ENCODE measurements at regions not wholly inside any gene's neighbourhood (a gene's known extent, or its start where the extent isn't known, plus 50 kb on each side); places are given as distances from the start of the nearest gene placed in this dataset.

DNA sequence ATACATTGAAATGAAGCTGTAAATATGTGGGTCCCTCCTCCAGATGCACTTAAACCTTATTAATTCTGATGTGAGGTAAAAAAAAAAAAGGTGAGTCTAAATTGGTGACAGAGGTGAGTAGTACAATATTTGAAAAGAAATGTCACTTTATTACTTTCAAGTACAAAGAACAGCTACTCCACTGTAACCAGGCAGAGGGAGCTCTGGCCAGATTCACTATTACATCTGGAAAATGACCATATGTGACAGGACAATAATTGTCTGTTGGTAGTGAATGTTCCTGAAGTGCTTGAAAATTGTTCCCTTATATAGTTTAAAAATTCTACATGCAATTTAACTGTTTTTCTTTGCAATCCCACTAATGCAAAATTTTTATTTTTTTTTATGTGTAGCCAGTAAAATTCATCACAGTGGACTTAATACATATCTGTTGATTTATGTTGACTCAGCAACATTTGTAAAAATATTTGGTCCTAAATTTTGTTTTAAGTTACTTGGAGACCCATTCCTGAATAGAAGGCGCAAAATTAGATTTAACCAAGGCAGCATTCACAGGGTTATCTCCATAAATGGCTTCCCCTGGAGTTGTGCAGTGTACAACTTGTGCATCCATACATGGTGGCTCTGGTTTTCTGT is 231.9 kb upstream of the TBC1D5 start:
- no peak for DNase-seq (ENCODE audit: low read depth)
- H3K4me3 ChIP-seq (ENCODE audit: low read depth, low read length): no peak overlapping the region

DNA sequence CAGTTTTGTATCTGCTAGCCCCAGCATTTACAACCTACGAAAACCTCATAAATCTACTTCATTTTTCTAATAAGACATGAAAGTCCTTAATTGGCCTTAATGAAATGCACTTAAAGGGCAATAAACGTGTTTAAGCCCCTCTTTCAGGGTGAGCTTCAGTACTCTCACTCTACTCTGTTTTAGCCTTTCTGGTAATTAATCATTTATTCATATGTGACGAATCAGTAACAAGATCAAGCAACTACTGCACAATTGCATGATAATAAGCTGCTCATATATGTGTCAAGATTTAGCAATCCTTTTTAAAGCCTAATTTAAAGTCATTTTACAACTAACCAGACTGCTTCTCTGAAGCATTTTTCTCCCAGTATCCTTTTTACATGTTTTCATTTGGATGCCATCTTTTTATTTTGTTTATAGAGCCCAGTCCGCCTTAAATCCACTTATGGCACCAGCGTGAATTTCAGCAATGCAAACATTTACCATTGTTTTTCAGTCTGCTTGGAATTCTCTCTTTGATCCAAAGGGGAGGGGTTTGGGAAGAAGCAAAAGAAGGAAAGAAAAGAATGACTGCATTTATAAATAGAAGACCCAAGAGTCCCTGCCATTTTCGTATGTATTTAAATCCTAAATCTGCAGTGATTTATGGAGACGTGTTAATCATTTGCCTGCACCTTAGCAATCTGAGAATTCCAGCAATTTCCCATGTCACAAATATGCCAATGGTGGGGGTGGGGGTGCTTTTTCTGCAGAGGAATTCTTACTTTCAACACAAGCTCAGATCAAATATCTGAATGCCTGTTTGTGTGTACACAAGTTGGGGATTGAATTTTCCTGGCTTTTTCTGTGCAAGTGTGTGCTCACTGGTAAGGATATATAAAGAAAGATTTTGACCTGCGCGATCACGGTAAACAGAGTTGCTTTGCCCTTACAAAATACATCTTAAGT is 230.8 kb upstream of the TBC1D5 start:
- DNase-seq (ENCODE audit: low read depth): no peak
- no peak overlapping the region for H3K4me3 ChIP-seq (ENCODE audit: low read depth, low read length)

DNA sequence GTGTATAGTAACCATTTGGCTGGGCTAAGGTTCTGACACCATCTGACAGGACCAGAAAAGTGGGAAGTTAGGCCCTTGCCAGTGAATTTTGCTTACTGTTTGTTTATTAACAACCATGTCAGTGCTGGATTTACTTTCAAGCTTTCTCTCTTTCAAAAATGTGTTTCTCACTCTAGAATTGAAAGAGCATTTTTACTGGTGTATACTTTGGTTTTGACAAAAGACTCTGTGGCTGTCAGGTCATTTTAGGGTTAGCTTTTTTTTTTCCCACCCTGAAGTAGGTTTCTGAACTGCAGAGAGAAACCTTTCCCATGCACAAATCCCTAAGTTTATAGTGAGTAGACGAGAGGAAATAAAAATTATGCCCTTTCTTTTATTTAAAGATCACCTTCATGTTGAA is 230.0 kb upstream of the TBC1D5 start:
- H3K4me3 ChIP-seq (ENCODE audit: low read depth, low read length): no peak overlapping the region
- DNase-seq (ENCODE audit: low read depth): no peak

DNA sequence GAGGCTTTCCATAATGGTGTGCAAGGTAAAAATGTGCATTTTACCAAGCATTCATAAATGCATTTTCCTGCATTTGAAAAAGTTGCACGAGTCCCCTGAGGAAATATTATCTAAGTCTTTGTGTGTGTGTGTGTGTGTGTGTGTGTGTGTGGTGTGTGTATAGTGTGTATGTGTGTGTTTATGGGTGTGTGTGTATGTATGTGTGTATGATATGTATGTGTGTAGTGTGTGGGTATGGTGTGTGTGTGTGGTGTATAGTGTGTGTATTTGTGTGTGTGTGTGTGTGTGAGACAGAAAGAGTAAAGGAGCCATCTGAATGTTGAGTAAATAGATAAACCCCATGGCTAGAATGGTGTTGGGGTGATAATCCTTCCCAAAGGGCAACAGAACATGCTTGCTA is 229.6 kb upstream of the TBC1D5 start:
- H3K4me3 ChIP-seq (ENCODE audit: low read depth, low read length): no peak overlapping the region
- no peak for DNase-seq (ENCODE audit: low read depth)

DNA sequence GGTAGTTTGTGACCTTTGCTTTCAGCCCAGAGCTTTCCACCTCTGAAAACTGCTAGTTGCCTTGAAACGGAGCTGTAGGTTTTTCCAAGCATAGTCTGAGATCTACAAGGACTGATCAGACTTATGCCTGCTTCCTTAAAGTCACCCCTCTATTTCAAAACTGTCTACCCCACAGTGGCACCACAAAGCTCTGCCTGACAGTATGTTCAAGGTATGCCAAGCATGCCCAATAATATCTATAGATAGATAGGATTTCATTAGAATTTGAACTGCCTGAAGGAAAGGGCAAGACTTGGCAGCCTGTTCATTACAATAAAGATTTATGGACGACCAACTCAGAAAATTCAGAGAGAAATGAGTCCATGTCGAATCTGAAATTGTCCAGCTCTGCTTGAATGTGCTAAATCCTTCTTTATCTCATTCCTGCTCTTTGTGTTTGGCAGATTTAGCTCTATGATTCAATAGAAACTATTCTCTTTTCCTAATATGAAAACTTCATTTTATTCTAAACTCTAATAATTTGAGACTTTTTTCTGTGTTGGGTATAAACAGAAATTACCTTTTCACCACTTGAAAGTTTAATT is 227.6 kb upstream of the TBC1D5 start:
- no peak overlapping the region for H3K4me3 ChIP-seq (ENCODE audit: low read depth, low read length)
- DNase-seq (ENCODE audit: low read depth): no peak

DNA sequence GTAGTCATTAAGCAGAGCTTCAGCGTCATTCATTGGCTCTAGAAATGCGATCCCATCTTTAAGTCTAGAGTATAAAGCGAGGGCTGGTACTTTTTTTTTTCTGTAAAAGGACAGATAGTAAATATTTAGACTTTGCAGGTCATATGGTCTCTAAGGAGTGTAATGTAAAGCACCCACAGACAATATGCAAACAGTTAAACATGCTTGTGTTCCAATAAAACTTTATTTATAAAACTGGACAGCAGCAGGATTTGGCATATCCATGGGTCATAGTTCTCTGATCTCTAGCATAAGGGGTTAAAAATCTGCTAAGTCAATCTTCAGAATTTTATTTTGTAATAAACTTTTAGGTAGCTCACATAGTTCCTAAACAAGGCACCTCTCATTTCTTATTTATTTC is 226.8 kb upstream of the TBC1D5 start:
- no peak for DNase-seq (ENCODE audit: low read depth)
- no peak overlapping the region for H3K4me3 ChIP-seq (ENCODE audit: low read depth, low read length)

DNA sequence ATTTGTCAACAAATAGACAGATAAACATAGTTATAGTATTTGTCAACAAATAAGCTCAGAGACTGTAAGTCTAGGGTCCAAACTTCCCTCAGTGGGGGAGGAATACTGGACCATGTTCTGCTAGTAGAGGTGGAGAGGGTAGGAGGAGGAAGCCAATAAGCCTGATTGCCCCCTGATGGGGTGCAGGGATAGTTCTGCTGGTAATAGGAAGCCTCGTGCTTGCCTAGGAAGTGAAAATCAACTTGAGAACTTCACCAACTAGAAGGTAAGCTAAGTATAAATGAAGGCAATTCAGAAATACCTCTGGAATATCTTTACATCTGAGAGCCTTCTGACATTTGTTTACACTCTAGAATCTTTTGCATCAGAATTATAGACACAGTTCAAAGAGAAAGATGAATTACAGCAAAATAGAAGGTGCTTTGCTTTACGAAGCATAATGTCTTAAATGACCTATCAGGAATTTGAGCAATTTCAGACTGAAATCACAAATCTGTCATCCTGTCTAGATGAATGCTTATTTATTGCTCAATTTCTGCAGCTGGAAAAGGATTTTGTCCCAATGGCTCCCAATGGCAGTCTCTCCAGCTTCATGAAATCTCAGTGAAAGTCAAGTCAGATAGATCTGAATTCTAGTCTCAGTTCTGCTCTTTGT is 225.6 kb upstream of the TBC1D5 start:
- H3K4me3 ChIP-seq (ENCODE audit: low read depth, low read length): no peak overlapping the region
- DNase-seq (ENCODE audit: low read depth): no peak

DNA sequence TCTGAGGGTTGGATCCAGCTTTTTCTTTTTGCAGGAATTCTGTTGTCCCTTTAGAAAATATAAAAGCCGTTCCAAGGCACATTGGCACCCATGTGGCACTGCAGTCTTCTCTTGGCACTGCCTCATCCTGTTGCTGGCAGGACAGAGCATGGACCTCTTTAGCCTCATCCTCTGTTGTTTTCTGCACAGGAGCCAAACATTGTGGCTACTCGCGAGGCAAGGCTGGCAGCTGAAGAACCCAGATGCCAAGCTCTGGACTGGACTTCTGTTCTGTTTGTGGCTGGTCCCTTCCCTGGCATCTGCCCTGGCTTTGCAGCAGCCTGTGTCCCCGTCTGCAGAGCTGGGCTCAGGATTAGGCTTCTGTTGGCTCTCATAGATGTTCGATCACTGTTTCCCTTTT is 224.7 kb upstream of the TBC1D5 start:
- H3K4me3 ChIP-seq (ENCODE audit: low read depth, low read length): no peak overlapping the region
- no peak for DNase-seq (ENCODE audit: low read depth)

DNA sequence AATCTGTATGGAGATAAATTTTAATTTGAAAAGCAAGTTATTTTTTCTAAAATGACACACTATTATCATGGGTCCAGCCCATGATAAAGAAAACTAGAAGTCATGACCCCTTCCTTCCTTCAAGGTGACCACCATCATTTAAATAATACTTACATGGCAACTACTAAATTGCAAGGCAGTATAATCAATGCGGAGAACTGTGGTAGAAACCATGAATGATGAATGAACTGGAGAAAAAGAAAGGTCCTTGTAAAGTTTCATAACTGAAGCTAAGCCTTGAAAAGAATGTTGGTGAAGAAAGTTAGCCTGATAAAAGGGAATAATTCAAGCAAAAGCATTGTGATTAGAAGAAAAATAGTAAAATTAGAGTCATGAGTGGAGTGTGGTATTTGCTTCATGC is 222.9 kb upstream of the TBC1D5 start:
- DNase-seq (ENCODE audit: low read depth): no peak
- H3K4me3 ChIP-seq (ENCODE audit: low read depth, low read length): no peak overlapping the region

DNA sequence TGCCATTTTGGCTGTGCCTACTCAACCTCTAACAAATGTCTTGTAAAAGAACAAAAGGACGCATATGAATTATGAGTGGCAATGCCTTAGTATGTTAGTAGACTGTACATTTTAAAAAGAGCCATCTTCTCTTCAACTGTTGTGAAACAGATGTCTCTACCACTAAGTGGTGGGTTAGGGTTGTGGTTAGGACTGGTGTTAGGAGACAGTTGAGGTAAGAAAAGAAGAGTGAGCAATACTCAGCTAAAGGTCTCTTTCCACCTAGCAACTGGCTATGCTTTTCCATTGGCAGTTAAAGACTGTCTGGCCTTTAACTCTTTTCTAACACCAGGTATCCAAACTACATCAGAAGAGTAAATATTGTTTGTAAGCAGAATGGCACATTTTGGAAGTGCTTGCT is 221.7 kb upstream of the TBC1D5 start:
- H3K4me3 ChIP-seq (ENCODE audit: low read depth, low read length): no peak overlapping the region
- no peak for DNase-seq (ENCODE audit: low read depth)

DNA sequence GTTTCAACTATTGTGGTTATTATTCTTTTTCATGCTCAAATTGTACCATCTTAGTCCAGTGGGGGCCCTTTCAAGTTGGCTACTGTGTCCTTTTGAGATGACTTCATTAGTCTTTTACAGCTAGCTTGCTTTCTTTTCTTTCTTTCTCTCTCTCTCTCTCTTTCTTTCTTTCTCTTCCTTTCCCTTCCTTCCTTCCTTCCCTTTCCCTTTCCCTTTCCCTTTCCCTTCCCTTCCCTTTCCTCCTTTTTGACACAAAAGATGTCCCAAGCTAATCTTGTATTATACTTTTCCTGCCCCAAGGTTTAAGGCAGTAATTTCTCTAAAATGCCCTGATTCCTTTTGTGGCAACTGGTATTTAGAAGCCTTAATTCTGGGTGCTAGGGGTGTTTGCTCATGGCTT is 213.0 kb upstream of the TBC1D5 start:
- no peak overlapping the region for H3K4me3 ChIP-seq (ENCODE audit: low read depth, low read length)
- DNase-seq (ENCODE audit: low read depth): no peak

DNA sequence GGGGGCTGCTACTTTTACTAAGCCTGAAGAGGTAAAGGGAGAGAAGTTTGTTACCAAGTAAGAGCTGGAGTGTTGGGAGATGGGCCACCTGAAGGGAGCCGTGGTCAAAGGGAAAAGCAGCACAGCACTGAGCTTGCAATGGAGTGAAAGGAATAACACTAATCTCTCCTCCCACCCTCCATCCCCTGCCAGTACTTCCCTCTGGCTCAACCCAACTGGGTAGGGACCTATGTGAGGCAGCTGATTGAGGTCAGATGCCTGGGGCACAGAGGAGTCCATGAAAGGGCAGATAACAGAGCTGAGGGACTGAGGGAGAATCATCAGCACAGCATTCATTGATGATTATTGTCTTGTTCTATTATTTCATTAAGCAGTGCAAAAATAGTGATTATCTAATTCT is 212.4 kb upstream of the TBC1D5 start:
- DNase-seq (ENCODE audit: low read depth): no peak

DNA sequence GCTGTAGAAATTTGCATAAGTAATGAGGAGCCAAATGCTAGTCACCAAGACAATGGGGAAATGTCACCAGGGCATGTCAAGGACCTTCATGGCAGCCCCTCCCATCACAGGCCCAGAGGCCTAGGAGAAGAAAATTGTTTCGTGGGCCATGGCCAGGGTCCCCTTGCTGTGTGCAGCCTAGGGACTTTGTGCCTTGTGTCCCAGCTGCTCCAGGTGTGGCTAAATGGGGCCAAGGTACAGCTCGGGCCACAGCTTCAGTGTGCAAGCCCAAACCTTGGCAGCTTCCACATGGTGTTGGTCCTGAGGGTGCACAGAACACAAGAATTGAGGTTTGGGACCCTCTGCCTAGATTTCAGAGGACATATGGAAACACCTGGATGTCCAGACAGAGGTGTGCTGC is 208.8 kb upstream of the TBC1D5 start:
- no peak for DNase-seq (ENCODE audit: low read depth)
- no peak overlapping the region for H3K4me3 ChIP-seq (ENCODE audit: low read depth, low read length)

More for the DNA sequence above, 212.4 kb upstream of the TBC1D5 start:
- no peak overlapping the region for H3K4me3 ChIP-seq (ENCODE audit: low read depth, low read length)

DNA sequence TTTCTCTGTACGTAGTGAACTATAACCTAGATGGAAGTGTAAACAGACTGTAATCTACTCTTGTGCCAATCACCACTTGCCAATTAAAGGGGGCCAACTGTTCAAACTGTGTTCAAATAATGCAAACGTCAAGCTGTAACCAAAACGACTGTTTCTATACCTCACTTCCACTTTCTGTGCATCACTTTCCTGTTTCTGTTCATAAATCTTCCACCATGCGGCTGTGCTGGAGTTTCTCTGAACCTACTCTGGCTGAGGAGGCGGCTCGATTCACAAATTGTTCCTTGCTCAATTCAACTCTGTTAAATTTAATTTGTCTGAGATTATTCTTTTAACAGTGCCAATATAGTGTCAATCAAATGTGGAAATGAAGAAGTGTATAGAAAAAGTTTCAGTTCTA is 206.7 kb upstream of the TBC1D5 start:
- no peak for DNase-seq (ENCODE audit: low read depth)
- no peak overlapping the region for H3K4me3 ChIP-seq (ENCODE audit: low read depth, low read length)

DNA sequence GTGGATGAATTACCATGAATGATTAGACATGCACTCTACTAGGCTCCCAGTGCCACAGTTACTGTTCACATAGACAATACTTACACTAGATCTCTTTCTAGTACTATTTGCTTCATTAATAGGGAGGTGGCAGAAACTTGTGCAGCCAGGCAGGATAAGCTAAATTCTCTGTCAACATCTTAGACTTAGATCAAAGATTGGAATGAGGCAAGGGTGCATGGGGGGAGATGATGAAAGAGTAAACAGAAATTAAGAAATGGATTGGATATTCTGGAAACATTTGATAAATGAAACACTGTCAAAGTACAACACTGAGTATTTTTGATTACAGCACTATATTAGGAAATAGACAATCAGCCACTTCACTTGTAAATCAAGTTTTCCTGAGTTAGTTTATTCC is 205.4 kb upstream of the TBC1D5 start:
- DNase-seq (ENCODE audit: low read depth): no peak
- no peak overlapping the region for H3K4me3 ChIP-seq (ENCODE audit: low read depth, low read length)

DNA sequence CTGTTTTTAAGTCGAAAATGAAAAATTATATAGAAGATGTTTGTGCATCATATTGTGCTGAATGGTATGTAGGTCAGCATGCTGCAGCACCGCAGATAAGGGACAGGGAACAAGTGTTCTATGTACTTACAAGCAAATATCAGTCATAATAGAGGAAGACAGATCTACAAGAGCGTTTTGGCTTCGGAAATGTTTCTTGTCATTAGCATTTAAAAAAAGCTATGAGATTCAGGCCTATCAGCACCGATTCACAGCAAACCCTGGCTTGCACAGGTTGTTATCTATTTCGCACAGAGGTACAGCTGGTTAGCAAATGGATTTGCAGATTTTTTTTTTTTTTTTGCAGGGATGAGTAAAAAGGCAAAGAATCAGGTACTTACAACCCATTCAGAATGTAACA is 204.2 kb upstream of the TBC1D5 start:
- H3K4me3 ChIP-seq (ENCODE audit: low read depth, low read length): no peak overlapping the region

DNA sequence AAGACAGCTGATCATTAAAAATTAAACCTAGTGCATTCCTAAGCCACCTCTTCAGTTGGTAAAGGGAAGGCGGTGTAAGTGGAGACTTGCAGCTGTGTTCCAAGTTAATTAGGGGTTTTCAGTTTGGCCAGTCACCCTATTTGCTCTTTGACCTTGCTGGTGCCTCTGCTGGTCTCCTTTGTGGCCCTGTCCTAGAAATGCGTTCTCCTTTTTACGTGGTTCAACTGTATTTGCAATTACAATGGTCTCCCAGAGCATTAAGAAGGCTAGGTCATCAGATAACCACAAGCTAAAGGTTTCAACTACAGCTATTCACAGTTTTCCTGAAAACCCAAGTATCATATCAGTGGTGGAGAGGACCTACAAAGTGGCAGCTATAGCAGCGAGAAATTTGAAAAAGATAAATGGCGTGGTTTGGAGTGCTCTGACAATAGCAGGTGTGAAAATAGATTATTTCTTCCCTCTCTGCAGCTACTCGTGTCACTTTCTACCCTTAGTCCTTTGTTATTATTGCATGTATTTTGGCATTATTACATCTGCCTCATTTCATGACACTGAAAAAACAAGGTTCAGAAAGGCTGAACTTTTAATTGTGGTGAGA is 203.5 kb upstream of the TBC1D5 start:
- DNase-seq (ENCODE audit: low read depth): no peak
- H3K4me3 ChIP-seq (ENCODE audit: low read depth, low read length): no peak overlapping the region

More for the DNA sequence above, 204.2 kb upstream of the TBC1D5 start:
- no peak for DNase-seq (ENCODE audit: low read depth)

DNA sequence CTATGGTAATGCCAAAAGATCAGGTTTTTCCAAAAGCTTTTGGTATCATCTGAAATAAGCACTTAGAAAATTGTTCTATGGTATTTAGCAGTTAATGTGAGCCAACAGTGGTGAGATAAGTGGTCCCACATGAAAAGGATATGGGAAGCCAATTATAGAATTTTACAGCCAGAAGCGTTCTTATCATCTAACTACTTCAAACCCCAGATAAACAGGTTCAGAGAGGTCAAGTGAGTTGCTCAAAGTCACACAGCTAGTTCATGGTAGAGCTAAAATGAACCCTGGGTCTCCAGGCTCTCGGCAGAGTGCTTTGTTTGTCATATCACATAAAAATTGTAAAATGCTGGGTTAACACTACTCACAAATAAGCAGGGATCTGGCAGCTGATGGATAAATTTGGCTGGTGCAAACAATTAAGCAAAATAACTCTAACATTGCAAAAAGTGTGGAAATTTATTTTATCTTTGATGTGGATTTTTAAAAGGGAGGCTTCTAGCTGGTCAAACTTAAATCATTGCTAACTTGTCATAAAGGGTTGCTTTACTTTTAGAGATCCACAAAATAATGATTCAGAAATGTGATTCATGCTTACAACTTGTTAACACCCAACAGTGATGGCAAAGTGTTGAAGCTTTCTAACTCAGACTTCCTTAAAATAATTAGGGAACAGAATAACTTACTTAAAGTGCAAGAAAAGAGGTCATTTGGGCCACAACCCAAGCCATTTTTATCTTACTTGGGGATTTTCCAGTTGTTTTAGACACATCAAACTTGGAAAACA is 202.8 kb upstream of the TBC1D5 start:
- no peak for DNase-seq (ENCODE audit: low read depth)
- no peak overlapping the region for H3K4me3 ChIP-seq (ENCODE audit: low read depth, low read length)

DNA sequence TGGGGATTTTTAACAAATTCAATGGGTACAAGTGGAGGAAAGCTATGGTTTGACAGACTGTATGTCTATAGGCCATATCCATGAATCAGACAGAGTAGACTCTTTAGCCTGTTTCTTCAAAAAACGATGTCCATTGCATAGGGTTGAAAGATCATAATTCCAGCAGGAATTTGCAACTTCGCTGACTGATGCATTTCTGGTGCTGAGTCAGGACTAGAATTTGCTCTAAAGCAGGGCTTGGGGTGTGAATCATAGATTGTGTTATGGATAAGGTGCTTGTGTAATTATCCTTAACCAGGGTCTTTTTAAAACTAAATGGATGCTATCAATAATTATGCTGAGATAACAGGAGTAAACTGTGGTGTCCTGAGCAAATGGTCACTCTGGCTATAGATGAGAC is 200.4 kb upstream of the TBC1D5 start:
- no peak for DNase-seq (ENCODE audit: low read depth)
- no peak overlapping the region for H3K4me3 ChIP-seq (ENCODE audit: low read depth, low read length)

Measured in skeletal muscle cell (primary cell).